Immature natural killer cell (primary cell): ENCODE measurements at regions not wholly inside any gene's neighbourhood (a gene's known extent, or its start where the extent isn't known, plus 50 kb on each side); places are given as distances from the start of the nearest gene placed in this dataset.
"Not testable (repeated sequence)": the region's sequence is repeated elsewhere in the genome, so short reads cannot be mapped to it uniquely, and the experiment has no call there.

Experiments
- DNase-seq, 3 donors: peaks; one replicate each; pipeline ENCODE4 v3.0.0; 2022; ENCODE audit warnings: mixed read lengths in 1 of 3
- H3K27ac Mint-ChIP-seq, 6 donors: one replicate each; pipeline ENCODE4 v1.8.0; 2020; ENCODE audit warnings: mixed read lengths in 6 of 6, mild to moderate bottlenecking in 5 of 6, inconsistent platforms in 4 of 6, moderate library complexity in 3 of 6
- H3K27me3 Mint-ChIP-seq, 3 donors: one replicate each; pipeline ENCODE4 v1.8.0; 2020 to 2021; ENCODE audit warnings: low read depth in 3 of 3, mild to moderate bottlenecking in 3 of 3, mixed read lengths in 3 of 3, moderate library complexity in 3 of 3, inconsistent platforms in 1 of 3
- H3K36me3 Mint-ChIP-seq, 3 donors: one replicate each; pipeline ENCODE4 v1.8.0; 2020; ENCODE audit warnings: mixed read lengths in 3 of 3, inconsistent platforms in 2 of 3, mild to moderate bottlenecking in 2 of 3
- H3K4me1 Mint-ChIP-seq, 2 donors: one replicate each; pipeline ENCODE4 v1.8.0; 2020; ENCODE audit warnings: inconsistent platforms in 2 of 2, mild to moderate bottlenecking in 2 of 2, mixed read lengths in 2 of 2, moderate library complexity in 1 of 2
- H3K4me3 Mint-ChIP-seq, 5 donors: one replicate each; pipeline ENCODE4 v1.8.0; 2020; ENCODE audit warnings: mild to moderate bottlenecking in 5 of 5, mixed read lengths in 5 of 5, inconsistent platforms in 3 of 5, moderate library complexity in 3 of 5
- H3K9me3 Mint-ChIP-seq, 6 donors: one replicate each; pipeline ENCODE4 v1.8.0; 2020; ENCODE audit warnings: mild to moderate bottlenecking in 6 of 6, mixed read lengths in 6 of 6, inconsistent platforms in 4 of 6, moderate library complexity in 3 of 6

DNA sequence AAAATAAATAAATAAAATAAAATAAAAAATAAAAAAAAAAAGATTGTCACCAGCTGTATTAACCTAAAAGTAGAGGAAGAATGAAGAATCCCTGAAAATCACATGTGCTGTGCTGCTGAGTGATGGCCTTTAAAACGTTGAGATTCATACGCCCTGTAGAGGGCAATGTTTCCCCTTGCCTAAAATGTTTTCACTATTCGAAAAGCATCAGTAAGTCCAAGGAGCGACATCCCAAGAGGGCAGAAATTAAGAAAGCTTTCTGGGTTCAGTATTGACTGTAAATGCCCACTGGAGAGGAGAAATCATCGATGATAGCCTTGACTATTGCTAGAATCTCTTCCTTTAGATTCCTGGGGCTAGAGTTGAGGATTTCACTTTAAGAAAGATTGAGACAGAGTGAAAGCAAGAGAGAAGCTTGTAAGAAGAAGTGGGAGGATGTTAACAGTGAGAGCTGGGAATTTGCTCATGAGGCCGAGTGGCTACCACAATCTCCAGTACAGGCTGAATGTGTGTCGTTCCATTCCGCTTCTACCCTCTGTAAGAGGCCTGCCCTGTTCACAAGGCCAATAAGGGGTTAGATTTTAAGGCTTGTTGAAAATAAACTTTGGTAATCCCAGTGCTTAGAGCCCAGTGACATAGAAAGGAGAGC, 170.8 kb upstream of the FAM20A start:
- H3K9me3 Mint-ChIP-seq: no peaks in the 10 kb centered on the region
- no peaks in the 10 kb centered on the region for H3K27me3 Mint-ChIP-seq
- peaks cover 0 to 3% of the 10 kb centered on the region in 2 donors for H3K4me1 Mint-ChIP-seq
- DNase-seq: peak; percentile 6 to 23 (median 15)
- peak overlapping the region in 4 of 5 donors; percentile 30 to 56 (median 33) for H3K4me3 Mint-ChIP-seq
- H3K27ac Mint-ChIP-seq: no peak overlapping the region
- H3K36me3 Mint-ChIP-seq: no peaks in the 10 kb centered on the region

DNA sequence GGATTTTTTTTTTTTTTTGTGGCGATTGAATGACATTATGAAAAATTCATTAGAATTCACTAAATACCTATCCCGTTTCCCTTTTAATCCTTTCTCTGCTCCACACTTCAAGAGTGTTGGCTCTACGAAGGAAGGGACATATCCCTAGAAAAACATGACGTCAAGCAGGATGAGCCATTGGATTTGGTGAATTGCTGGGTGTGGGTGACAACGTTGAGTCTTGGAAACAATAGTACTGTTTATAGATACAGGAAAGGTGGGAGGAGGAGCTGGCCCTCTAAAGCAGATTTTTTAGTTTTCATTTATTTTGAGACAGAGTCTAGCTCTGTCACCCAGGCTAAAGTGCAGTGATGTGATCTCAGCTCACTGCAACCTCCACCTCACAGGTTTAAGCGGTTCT, 167.6 kb upstream of the FAM20A start:
- Mint-ChIP-seq H3K27me3 (peaks cover 0 to 2% (median 0%) of the 10 kb centered on the region in 3 donors), H3K4me1 (peaks cover 0 to 3% of the 10 kb centered on the region in 2 donors), H3K4me3 (no peak overlapping the region), H3K9me3 (no peaks in the 10 kb centered on the region), H3K36me3 (no peaks in the 10 kb centered on the region), H3K27ac (no peak overlapping the region)
- DNase-seq: no peak

DNA sequence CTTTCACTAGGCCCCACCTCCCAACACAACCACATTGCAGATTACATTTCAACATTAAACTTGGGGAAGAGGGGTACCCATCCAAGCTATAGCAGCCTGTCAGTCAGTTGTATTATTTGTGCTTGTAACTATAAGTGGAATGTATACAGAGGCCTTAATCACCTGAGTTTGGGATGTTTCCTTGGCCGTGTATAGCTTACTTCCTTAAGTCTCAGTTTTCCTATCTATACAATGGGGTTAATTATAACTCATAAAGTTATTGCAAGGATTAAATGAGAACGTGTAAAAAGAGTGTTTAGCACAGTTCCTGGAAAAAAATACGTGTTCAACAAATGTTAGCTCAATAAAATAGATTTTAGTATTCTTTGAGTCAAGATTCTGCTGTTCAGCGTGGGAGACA, 165.5 kb upstream of the FAM20A start:
- no peak overlapping the region for H3K27ac Mint-ChIP-seq
- no peak overlapping the region for H3K4me3 Mint-ChIP-seq
- no peak for DNase-seq
- no peaks in the 10 kb centered on the region for H3K4me1 Mint-ChIP-seq
- peaks cover 0 to 2% (median 0%) of the 10 kb centered on the region in 3 donors for H3K27me3 Mint-ChIP-seq
- no peaks in the 10 kb centered on the region for H3K36me3 Mint-ChIP-seq
- no peaks in the 10 kb centered on the region for H3K9me3 Mint-ChIP-seq

DNA sequence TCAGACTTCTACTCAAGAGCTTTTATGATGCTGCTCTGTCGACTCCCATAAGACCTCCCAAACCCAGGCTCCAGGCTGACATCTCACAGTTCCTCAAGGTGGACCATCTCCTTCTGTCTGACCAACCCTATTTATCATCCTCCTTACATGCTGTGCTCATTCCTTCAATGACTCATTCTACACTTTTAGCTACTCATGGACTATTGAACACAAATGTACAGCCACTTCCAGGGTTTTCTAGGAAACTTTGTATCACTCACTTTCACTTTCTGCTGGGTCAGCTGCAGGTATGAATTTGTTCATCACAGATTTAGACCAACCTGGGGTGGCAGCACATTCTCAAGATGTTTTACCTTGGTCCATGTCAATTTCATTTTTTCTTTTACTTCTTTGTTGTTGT, 162.4 kb upstream of the FAM20A start:
- Mint-ChIP-seq H3K9me3 (no peaks in the 10 kb centered on the region), H3K27ac (no peak overlapping the region), H3K36me3 (no peaks in the 10 kb centered on the region), H3K4me3 (no peak overlapping the region), H3K4me1 (peaks cover 6 to 8% of the 10 kb centered on the region in 2 donors), H3K27me3 (peaks cover 0 to 2% (median 0%) of the 10 kb centered on the region in 3 donors)
- DNase-seq: no peak

DNA sequence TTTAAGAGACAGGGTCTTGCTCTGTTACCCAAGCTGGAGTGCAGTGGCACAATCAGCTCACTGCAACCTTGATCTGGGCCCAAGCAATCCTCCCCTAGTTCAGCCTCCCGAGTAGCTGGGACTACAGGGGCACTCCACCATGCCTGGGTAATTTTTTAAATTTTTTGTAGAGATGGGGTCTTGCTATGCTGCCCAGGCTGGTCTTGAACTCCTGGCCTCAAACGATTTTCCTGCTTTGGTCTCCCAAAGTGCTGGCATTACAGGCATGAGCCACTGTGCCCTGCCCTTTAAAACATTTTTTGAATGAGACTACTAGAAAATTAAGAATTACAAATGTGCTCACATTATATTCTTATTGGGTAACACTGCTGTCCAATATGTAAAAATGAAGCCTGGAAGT, 161.7 kb upstream of the FAM20A start:
- Mint-ChIP-seq H3K27me3 (peaks cover 0 to 2% (median 0%) of the 10 kb centered on the region in 3 donors), H3K9me3 (no peaks in the 10 kb centered on the region), H3K27ac (no peak overlapping the region), H3K36me3 (no peaks in the 10 kb centered on the region), H3K4me3 (no peak overlapping the region), H3K4me1 (peaks cover 6 to 8% of the 10 kb centered on the region in 2 donors)
- DNase-seq: no peak

DNA sequence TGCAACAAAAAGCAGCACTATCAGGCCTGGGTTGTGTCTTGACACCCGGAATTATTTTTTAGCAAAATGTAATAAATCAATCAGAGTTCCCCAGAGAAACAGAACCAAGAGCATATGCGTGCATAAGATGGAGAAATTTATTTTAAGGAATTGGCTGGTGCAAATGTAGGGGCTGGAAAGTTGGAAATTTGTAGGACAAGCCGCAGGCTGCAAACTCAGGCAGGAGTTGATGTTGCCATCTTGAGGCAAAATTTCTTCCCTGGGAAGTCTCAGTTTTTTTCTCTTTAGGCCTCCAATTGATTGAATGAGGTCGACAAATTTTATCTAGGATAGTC, 158.9 kb upstream of the FAM20A start:
- H3K9me3 Mint-ChIP-seq: no peaks in the 10 kb centered on the region
- no peak overlapping the region for H3K4me3 Mint-ChIP-seq
- peaks cover 0 to under 1% (median 0%) of the 10 kb centered on the region in 3 donors for H3K27me3 Mint-ChIP-seq
- peaks cover 6 to 8% of the 10 kb centered on the region in 2 donors for H3K4me1 Mint-ChIP-seq
- no peak for DNase-seq
- no peaks in the 10 kb centered on the region for H3K36me3 Mint-ChIP-seq
- H3K27ac Mint-ChIP-seq: no peak overlapping the region

DNA sequence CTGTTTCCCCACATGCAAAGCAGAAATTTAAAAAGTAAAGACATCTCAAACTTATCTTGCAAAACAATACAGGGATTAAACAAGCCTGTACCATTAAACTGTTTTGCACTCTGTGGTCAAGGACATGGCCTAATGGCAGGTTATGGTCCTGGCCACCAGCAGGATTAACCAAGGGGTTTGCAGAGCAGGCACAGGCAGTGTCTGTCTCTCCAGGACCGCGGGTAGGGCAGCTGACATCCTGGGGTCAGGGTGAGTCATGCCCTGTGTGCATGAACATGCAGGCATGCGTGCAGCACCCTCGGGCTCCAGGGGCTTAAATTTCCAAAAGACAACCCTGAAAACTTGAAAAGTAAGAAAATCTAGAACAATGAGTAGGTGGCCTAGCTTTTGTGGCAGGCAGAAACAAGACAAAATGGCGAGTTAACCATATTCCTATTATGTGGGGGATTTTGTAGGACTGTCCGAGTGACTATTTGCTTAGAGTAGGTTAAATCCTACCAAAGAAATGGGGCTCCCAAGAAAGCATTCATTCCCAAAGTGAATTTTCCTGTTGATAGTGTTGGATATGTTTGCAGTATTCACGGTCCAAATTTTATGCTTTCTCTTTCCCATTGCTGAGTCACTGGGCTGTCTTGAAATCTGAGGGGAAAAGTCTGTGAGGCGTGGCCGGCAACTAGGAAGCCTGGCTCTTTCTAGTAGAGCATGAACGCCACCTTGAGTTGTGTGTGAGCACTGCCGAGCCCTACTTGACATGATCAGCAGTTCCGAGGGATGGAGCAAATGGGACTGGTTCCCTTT, 158.4 kb upstream of the FAM20A start:
- Mint-ChIP-seq H3K36me3 (no peaks in the 10 kb centered on the region), H3K4me1 (peaks cover 6 to 8% of the 10 kb centered on the region in 2 donors), H3K9me3 (no peaks in the 10 kb centered on the region), H3K27me3 (no peaks in the 10 kb centered on the region), H3K27ac (no peak overlapping the region), H3K4me3 (peak overlapping the region in 2 of 5 donors; percentile 1 to 30)
- DNase-seq: peak; percentile 4 to 12 (median 10)

DNA sequence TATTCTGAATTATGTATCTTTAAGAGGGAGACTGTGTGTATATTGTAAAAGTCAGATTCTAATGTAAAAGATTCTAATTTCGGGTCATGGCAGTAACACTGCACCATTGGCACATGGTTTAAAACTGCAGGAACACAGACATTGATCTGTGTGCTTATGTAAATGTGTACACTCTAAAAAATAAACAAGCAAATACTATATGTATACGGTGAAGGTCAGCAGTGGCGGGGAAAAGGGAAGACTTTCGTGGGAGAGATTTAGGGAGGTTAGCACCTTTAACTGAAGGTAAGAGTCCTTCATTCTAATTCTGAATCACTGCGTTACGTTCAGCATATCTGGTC, 157.8 kb upstream of the FAM20A start:
- Mint-ChIP-seq H3K4me1 (peaks cover 6 to 8% of the 10 kb centered on the region in 2 donors), H3K36me3 (no peaks in the 10 kb centered on the region), H3K9me3 (no peaks in the 10 kb centered on the region), H3K4me3 (no peak overlapping the region), H3K27ac (no peak overlapping the region), H3K27me3 (no peaks in the 10 kb centered on the region)
- no peak for DNase-seq

DNA sequence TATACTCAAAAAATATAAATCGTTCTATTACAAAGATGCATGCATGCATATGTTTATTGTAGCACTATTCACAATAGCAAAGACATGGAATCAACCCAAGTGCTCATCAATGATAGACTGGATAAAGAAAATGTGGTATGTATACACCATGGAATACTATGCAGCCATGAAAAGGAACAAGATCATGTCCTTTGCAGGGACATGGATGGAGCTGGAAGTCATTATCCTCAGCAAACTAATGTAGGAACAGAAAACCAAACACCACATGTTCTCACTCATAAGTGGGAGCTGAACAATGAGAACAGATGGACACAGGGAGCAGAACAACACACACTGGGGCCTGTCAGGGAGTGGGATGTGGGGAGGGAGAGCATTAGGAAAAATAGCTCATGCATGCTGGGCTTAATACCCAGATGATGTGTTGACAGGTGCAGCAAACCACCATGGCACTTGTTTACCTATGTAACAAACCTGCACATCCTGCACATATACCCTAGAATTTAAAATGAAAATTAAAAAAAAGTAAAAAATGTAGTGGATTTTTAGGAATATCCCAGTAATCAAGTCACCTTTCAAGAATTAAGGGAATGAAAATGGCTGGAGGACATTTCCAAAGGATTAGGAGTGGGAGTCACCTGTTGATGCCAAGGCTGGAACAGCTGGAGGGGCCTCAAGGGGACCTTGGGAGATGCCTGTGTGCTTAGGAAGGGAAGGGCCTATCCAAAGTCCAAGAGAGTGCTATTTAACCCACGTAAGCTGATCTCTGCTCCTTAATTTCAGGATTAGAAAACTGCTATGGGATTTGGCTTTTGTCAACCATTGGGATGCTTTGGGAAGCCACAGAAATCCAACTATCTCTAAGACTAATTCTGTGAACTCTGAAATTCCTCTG, 156.9 kb upstream of the FAM20A start:
- H3K4me3 Mint-ChIP-seq, H3K27ac Mint-ChIP-seq, H3K4me1 Mint-ChIP-seq, H3K36me3 Mint-ChIP-seq, H3K27me3 Mint-ChIP-seq, H3K9me3 Mint-ChIP-seq, DNase-seq: not testable (repeated sequence)

DNA sequence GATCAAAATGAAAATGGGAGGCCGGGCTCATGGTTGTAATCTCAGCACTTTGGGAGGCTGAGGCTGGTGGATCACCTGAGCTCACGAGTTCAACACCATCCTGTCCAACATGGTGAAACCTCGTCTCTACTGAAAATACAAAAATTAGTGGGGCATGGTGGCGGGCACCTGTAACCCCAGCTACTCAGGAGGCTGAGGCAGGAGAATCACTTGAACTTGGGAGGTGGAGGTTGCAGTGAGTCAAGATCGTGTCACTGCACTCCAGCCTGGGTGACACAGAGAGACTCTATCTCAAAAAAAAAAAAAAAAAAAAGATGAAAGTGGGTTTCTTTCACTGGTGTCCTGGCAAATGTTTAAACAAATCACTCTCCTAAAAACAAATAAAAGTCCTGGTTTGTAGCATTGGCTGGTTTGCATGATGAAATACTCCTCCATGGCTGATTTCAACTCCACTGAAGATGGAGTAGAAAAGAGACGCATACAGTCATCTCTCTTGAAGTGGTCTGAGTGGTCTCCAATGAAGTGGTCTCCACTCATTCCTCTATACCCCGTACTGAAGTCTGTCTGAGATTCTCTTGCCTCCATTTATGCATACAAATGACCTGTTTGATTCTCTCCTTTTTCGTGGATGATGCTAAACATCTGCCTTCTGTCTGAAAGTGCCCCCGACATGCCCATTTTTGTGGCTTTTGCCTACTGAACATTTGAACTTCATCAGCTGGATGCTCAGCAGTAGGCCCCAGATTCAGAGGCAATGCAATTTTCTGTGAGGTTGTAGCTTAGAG, 153.0 kb upstream of the FAM20A start:
- Mint-ChIP-seq H3K27ac (no peak overlapping the region), H3K9me3 (no peaks in the 10 kb centered on the region)

DNA sequence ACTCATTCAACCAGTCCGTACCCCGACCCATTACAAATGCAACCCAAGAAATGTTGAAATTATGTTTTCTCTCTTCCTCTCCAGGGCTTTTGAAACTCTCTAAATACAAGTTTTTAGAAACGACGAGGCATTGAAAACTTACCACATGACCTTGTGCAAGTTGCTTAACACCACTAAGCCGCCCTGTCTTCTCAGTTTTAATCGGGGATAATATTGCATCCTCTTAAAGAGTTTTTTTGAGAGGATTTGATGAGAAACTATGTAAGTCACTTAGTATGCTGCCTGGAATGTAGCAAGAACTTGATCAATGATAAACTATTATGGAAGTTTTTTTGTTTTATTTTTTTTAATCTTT, 149.0 kb upstream of the FAM20A start:
- Mint-ChIP-seq H3K27me3 (peaks cover 0 to 3% (median 0%) of the 10 kb centered on the region in 3 donors), H3K27ac (no peak overlapping the region), H3K9me3 (no peaks in the 10 kb centered on the region), H3K4me3 (no peak overlapping the region), H3K4me1 (no peaks in the 10 kb centered on the region), H3K36me3 (no peaks in the 10 kb centered on the region)
- no peak for DNase-seq

More for the DNA sequence above, 153.0 kb upstream of the FAM20A start:
- Mint-ChIP-seq H3K4me3 (no peak overlapping the region), H3K27me3 (peaks cover 0 to 3% (median 0%) of the 10 kb centered on the region in 3 donors), H3K36me3 (no peaks in the 10 kb centered on the region), H3K4me1 (no peaks in the 10 kb centered on the region)
- no peak for DNase-seq

DNA sequence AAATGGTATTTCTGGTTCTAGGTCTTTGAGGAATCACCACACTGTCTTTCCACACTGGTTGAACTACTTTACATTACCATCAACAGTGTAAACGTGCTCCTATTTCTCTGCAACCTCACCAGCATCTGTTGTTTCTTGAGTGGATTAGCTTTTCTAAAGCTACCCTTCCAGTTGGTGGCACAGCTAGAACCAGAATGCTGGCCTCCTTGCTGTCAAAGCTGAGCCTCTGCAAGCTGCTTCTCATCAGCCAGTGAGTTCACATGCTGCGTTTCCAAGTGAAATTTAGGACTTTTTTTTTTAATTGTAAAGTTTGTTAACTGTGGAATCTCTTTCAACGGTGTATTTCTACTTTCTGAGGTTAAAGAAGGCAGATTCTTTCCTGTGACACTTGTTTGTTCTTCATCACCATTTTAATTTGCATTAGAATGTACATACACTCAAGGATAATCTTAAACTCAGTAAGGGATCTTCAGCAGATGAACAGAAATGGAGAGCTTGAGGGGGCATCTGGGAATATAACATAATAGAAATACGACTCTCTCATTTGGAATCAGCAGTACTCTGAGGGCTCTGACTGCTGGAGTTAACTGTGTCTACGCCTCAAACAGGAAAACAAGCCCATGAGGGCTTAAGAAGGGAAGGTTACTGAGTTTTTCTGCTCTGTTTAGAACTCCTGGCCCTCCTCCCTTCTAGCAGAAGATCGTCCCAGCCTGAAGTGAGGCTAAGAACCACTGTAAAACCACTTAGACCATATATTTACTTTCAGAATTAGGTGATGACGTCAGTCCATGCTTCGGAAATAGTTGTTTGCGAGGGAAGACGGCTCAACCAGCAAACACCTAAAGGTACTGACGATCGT, 148.4 kb upstream of the FAM20A start:
- Mint-ChIP-seq H3K9me3 (no peaks in the 10 kb centered on the region), H3K27ac (no peak overlapping the region), H3K4me3 (no peak overlapping the region), H3K36me3 (no peaks in the 10 kb centered on the region), H3K4me1 (no peaks in the 10 kb centered on the region), H3K27me3 (peaks cover 0 to 5% (median 2%) of the 10 kb centered on the region in 3 donors)
- no peak for DNase-seq

DNA sequence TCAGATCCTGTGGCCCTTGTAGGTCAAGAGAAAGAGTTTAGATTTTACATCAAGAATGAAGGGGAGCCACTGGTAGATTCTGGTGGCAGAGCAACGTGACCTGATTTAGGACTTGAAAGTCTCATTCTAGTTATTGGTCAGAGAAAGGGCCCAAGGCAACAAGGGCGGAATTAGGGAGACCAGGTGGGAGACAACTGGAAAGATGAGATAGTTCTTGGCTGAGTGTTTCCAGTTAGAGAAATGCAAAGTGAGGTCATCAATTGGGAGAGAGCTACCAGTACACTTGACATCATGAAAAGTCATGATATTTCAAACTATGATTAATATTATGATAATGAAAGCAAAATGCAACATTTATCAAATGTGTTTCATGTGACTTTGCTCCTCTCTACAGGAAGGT, 147.2 kb upstream of the FAM20A start:
- H3K4me1 Mint-ChIP-seq: no peaks in the 10 kb centered on the region
- H3K4me3 Mint-ChIP-seq: no peak overlapping the region
- no peak for DNase-seq
- no peaks in the 10 kb centered on the region for H3K9me3 Mint-ChIP-seq
- H3K27me3 Mint-ChIP-seq: peaks cover 0 to 14% (median 2%) of the 10 kb centered on the region in 3 donors
- H3K27ac Mint-ChIP-seq: no peak overlapping the region
- H3K36me3 Mint-ChIP-seq: no peaks in the 10 kb centered on the region
